H9 (cell line): ENCODE measurements at regions not wholly inside any gene's neighbourhood (a gene's known extent, or its start where the extent isn't known, plus 50 kb on each side); places are given as distances from the start of the nearest gene placed in this dataset.

Experiments
- DNase-seq: peaks from one replicate; pipeline ENCODE4 v3.0.0-alpha.2; 2017
- H2AFZ ChIP-seq: one replicate; pipeline ENCODE4 v1.6.1; 2013; ENCODE audit warnings: mild to moderate bottlenecking, low read length, control low read depth, moderate library complexity
- H2AK5ac ChIP-seq: 2 replicates; pipeline ENCODE4 v1.6.1; 2013; ENCODE audit warnings: low read length, control low read depth, mixed read lengths; ENCODE audit not compliant: insufficient read length
- H2BK120ac ChIP-seq: one replicate; pipeline ENCODE4 v1.6.1; 2013; ENCODE audit warnings: low read depth, mild to moderate bottlenecking, low read length, control low read depth, inconsistent platforms; ENCODE audit not compliant: poor library complexity, severe bottlenecking
- H2BK12ac ChIP-seq: 2 replicates; pipeline ENCODE4 v1.6.1; 2013; ENCODE audit warnings: low read length, control low read depth, mixed read lengths, low read depth; ENCODE audit not compliant: insufficient read length
- H2BK15ac ChIP-seq: 2 replicates; pipeline ENCODE4 v1.6.1; 2013; ENCODE audit warnings: low read depth, low read length, control low read depth
- H2BK20ac ChIP-seq: one replicate; pipeline ENCODE4 v1.6.1; 2013; ENCODE audit warnings: low read depth, mild to moderate bottlenecking, low read length, control low read depth, inconsistent platforms; ENCODE audit not compliant: poor library complexity, severe bottlenecking
- H2BK5ac ChIP-seq: 2 replicates; pipeline ENCODE4 v1.6.1; 2013; ENCODE audit warnings: low read length, control low read depth, mixed read lengths; ENCODE audit not compliant: insufficient read length
- H3K14ac ChIP-seq: 2 replicates; pipeline ENCODE4 v1.6.1; 2013; ENCODE audit warnings: low read length, control low read depth; ENCODE audit not compliant: insufficient read depth
- H3K18ac ChIP-seq: 2 replicates; pipeline ENCODE4 v1.6.1; 2013; ENCODE audit warnings: low read depth, mild to moderate bottlenecking, mixed read lengths, low read length, control low read depth; ENCODE audit not compliant: insufficient read length
- H3K23ac ChIP-seq: 2 replicates; pipeline ENCODE4 v1.6.1; 2013; ENCODE audit warnings: low read length, control low read depth, mixed read lengths, low read depth; ENCODE audit not compliant: insufficient read length
- H3K23me2 ChIP-seq: 2 replicates; pipeline ENCODE4 v1.6.1; 2013; ENCODE audit warnings: low read depth, mild to moderate bottlenecking, mixed read lengths, low read length, control low read depth; ENCODE audit not compliant: insufficient read length, poor library complexity, severe bottlenecking
- H3K27ac ChIP-seq: 2 replicates; pipeline ENCODE4 v1.5.1; 2013; ENCODE audit warnings: low read length, control low read depth, mixed read lengths, low read depth; ENCODE audit not compliant: insufficient read length
- H3K27me3 ChIP-seq: 2 replicates; pipeline ENCODE4 v1.6.1; 2013; ENCODE audit warnings: low read length, control low read depth, inconsistent platforms; ENCODE audit not compliant: insufficient read depth
- H3K4ac ChIP-seq: 2 replicates; pipeline ENCODE4 v1.6.1; 2013; ENCODE audit warnings: low read depth, mild to moderate bottlenecking, control low read depth, inconsistent platforms, low read length, moderate library complexity
- H3K4me1 ChIP-seq: 2 replicates; pipeline ENCODE4 v1.6.1; 2013; ENCODE audit warnings: low read length, control low read depth, inconsistent platforms; ENCODE audit not compliant: insufficient read depth
- H3K4me2 ChIP-seq: 2 replicates; pipeline ENCODE4 v1.6.1; 2013; ENCODE audit warnings: low read length, control low read depth, mixed read lengths; ENCODE audit not compliant: insufficient read length, insufficient read depth
- H3K56ac ChIP-seq: 2 replicates; pipeline ENCODE4 v1.6.1; 2013; ENCODE audit warnings: low read depth, mild to moderate bottlenecking, mixed read lengths, low read length, control low read depth; ENCODE audit not compliant: insufficient read length
- H3K79me1 ChIP-seq: 2 replicates; pipeline ENCODE4 v1.6.1; 2013; ENCODE audit warnings: low read depth, mild to moderate bottlenecking, moderate library complexity, low read length, control low read depth, inconsistent platforms; ENCODE audit not compliant: insufficient read depth, poor library complexity, severe bottlenecking
- H3K79me2 ChIP-seq: 2 replicates; pipeline ENCODE4 v1.6.1; 2013; ENCODE audit warnings: low read length, control low read depth, inconsistent platforms; ENCODE audit not compliant: insufficient read depth
- H3K9ac ChIP-seq: 2 replicates; pipeline ENCODE4 v1.6.1; 2013; ENCODE audit warnings: low read length, control low read depth, mixed read lengths; ENCODE audit not compliant: insufficient read length; ENCODE audit errors: extremely low read depth
- H3K9me3 ChIP-seq: one replicate; pipeline ENCODE4 v1.6.1; 2013; ENCODE audit warnings: low read depth, low read length, inconsistent platforms; ENCODE audit not compliant: control insufficient read depth
- H3T11ph ChIP-seq: one replicate; pipeline ENCODE4 v1.6.1; 2013; ENCODE audit warnings: mild to moderate bottlenecking, low read length, control low read depth, inconsistent platforms
- H4K20me1 ChIP-seq: one replicate; pipeline ENCODE4 v1.6.1; 2013; ENCODE audit not compliant: control insufficient read depth, insufficient read length, insufficient read depth
- H4K5ac ChIP-seq: 2 replicates; pipeline ENCODE4 v1.6.1; 2013; ENCODE audit warnings: low read depth, mild to moderate bottlenecking, mixed read lengths, low read length, control low read depth; ENCODE audit not compliant: insufficient read length
- H4K8ac ChIP-seq: replicated peaks from 2 replicates; pipeline ENCODE4 v1.6.1; 2013; ENCODE audit warnings: low read length, control low read depth, mixed read lengths, low read depth; ENCODE audit not compliant: insufficient read length
- H4K91ac ChIP-seq: 2 replicates; pipeline ENCODE4 v1.6.1; 2013; ENCODE audit warnings: low read depth, mild to moderate bottlenecking, moderate library complexity, mixed read lengths, low read length, control low read depth; ENCODE audit not compliant: insufficient read length
- H3K27ac Mint-ChIP-seq, 3 experiments: 2 replicates in 2 of 3; 3 replicates in 1 of 3; pipeline ENCODE4 v1.8.0; 2020 to 2021; ENCODE audit warnings: mixed read lengths in 3 of 3, mild to moderate bottlenecking in 1 of 3, moderate library complexity in 1 of 3
- H3K27me3 Mint-ChIP-seq: 2 replicates; pipeline ENCODE4 v1.8.0; 2021; ENCODE audit warnings: low read depth, mild to moderate bottlenecking, moderate library complexity, mixed read lengths
- H3K36me3 Mint-ChIP-seq, 3 experiments: 2 replicates in 2 of 3; 3 replicates in 1 of 3; pipeline ENCODE4 v1.8.0; 2020 to 2021; ENCODE audit warnings: low read depth in 3 of 3, mixed read lengths in 3 of 3; ENCODE audit not compliant: insufficient read depth in 1 of 3
- H3K4me1 Mint-ChIP-seq, 2 experiments: 2 replicates each; pipeline ENCODE4 v1.8.0; 2020; ENCODE audit warnings: mixed read lengths in 2 of 2
- H3K4me3 Mint-ChIP-seq, 2 experiments: 2 replicates in 1 of 2; 3 replicates in 1 of 2; pipeline ENCODE4 v1.8.0; 2020 to 2021; ENCODE audit warnings: mild to moderate bottlenecking in 2 of 2, mixed read lengths in 2 of 2, moderate library complexity in 1 of 2
- H3K9me3 Mint-ChIP-seq, 2 experiments: 2 replicates in 1 of 2; 3 replicates in 1 of 2; pipeline ENCODE4 v1.8.0; 2020; ENCODE audit warnings: mild to moderate bottlenecking in 2 of 2, mixed read lengths in 2 of 2, moderate library complexity in 1 of 2
- CTCF ChIP-seq: fragments of 200-600 bp; sonication (generic); conservative IDR thresholded peaks from 3 replicates; pipeline ENCODE4 v1.8.0; 2021; ENCODE audit warnings: antibody characterized with exemption, mild to moderate bottlenecking
- WGBS: extraction: QIAGEN DNeasy Blood & Tissue Kit; methylation state at CpG from one replicate; pipeline ENCODE4 v1.1.7; 2013; ENCODE audit warnings: missing lambda C conversion rate, low lambda C conversion rate, mixed read lengths; ENCODE audit not compliant: insufficient read length; ENCODE audit errors: extremely low coverage; 5-methylcytosine and 5-hydroxymethylcytosine counted together

- no peak overlapping the region for H2AK5ac ChIP-seq
- H3T11ph ChIP-seq = no peak overlapping the region
- Mint-ChIP-seq H3K27me3 (no peaks in the 10 kb centered on the region), H3K36me3 (no peaks in the 10 kb centered on the region), H3K4me1 (no peaks in the 10 kb centered on the region; a peak in 1 of 4 replicates), H3K9me3 (no peaks in the 10 kb centered on the region), H3K27ac (no peak overlapping the region), H3K4me3 (no peak overlapping the region)
- H2BK15ac ChIP-seq = no peak overlapping the region
- no peak overlapping the region for H2AFZ ChIP-seq
- no peak overlapping the region for H3K4ac ChIP-seq
- no peak overlapping the region for H3K14ac ChIP-seq
- no peak overlapping the region for H2BK20ac ChIP-seq
- no peaks in the 10 kb centered on the region for H3K23me2 ChIP-seq
- H3K56ac ChIP-seq = no peak overlapping the region
- no peaks in the 10 kb centered on the region; the same call in 1 of the 2 replicates for H3K4me1 ChIP-seq
- H3K18ac ChIP-seq = no peak overlapping the region
- H2BK12ac ChIP-seq = no peak overlapping the region
- no peak overlapping the region for H3K4me2 ChIP-seq
- no peaks in the 10 kb centered on the region for H3K79me1 ChIP-seq
- DNase-seq = no peak
- no peaks in the 10 kb centered on the region for H4K20me1 ChIP-seq
- H3K23ac ChIP-seq = no peak overlapping the region
- no CpG with 5 or more reads among the region's 2 CpGs for WGBS
- TF ChIP-seq CTCF = no peak
- no peak overlapping the region for H2BK120ac ChIP-seq
- no peaks in the 10 kb centered on the region for H3K79me2 ChIP-seq
- H2BK5ac ChIP-seq = no peak overlapping the region
- H3K27me3 ChIP-seq = no peaks in the 10 kb centered on the region
- no peak overlapping the region for H4K8ac ChIP-seq
- H4K91ac ChIP-seq = no peak overlapping the region
- no peak overlapping the region for H3K9ac ChIP-seq
- no peak overlapping the region for H3K27ac ChIP-seq
- H3K9me3 ChIP-seq = no peaks in the 10 kb centered on the region
- no peak overlapping the region for H4K5ac ChIP-seq
Observed at GRCh38 chr17:52604105-52604504, 445.6 kb upstream of the CA10 start.
